Stimulated activated CD8-positive, alpha-beta memory T cell treated with anti-CD3 and anti-CD28 coated beads, Interleukin-7, amount 100 ng/mL, for 1 hour (primary cell): ENCODE measurements at regions not wholly inside any gene's neighbourhood (a gene's known extent, or its start where the extent isn't known, plus 50 kb on each side); places are given as distances from the start of the nearest gene placed in this dataset.
"Not testable (repeated sequence)": the region's sequence is repeated elsewhere in the genome, so short reads cannot be mapped to it uniquely, and the experiment has no call there.

ENCODE experiments used
- DNase-seq, 2 donors: peaks; one replicate each; pipeline ENCODE4 v3.0.0-alpha.2; 2020; ENCODE audit warnings: low read depth in 2 of 2

GRCh38 chr5:102554082-102554481, 55.3 kb upstream of the SLCO6A1 start:
- DNase-seq = no peak

GRCh38 chr5:102554728-102555127, 55.9 kb upstream of the SLCO6A1 start:
- no peak for DNase-seq

- DNase-seq = no peak
Observed at GRCh38 chr5:102561894-102562760, 63.3 kb upstream of the SLCO6A1 start.

GRCh38 chr5:102570747-102571146, 71.9 kb upstream of the SLCO6A1 start:
- DNase-seq = no peak

- DNase-seq = no peak
Observed at GRCh38 chr5:102578362-102578761, 79.6 kb upstream of the SLCO6A1 start.

GRCh38 chr5:102579379-102579778, 80.6 kb upstream of the SLCO6A1 start:
- no peak for DNase-seq

GRCh38 chr5:102581011-102581410, 82.2 kb upstream of the SLCO6A1 start:
- no peak for DNase-seq

GRCh38 chr5:102582696-102583095, 83.9 kb upstream of the SLCO6A1 start:
- no peak for DNase-seq

- no peak for DNase-seq
Observed at GRCh38 chr5:102583276-102584124, 84.7 kb upstream of the SLCO6A1 start.

GRCh38 chr5:102589661-102590060, 90.9 kb upstream of the SLCO6A1 start:
- no peak for DNase-seq

GRCh38 chr5:102590467-102590866, 91.7 kb upstream of the SLCO6A1 start:
- DNase-seq = no peak

GRCh38 chr5:102591650-102592049, 92.8 kb upstream of the SLCO6A1 start:
- no peak for DNase-seq

GRCh38 chr5:102592586-102592985, 93.8 kb upstream of the SLCO6A1 start:
- not testable (repeated sequence) for DNase-seq

- no peak for DNase-seq
Observed at GRCh38 chr5:102594192-102594591, 95.4 kb upstream of the SLCO6A1 start.

GRCh38 chr5:102595332-102595731, 96.5 kb upstream of the SLCO6A1 start:
- DNase-seq = no peak

- no peak for DNase-seq
Observed at GRCh38 chr5:102596113-102596512, 97.3 kb upstream of the SLCO6A1 start.

GRCh38 chr5:102596951-102597350, 98.2 kb upstream of the SLCO6A1 start:
- no peak for DNase-seq

- DNase-seq = no peak
Observed at GRCh38 chr5:102599289-102599688, 100.5 kb upstream of the SLCO6A1 start.

- no peak for DNase-seq
Observed at GRCh38 chr5:102600964-102601363, 102.2 kb upstream of the SLCO6A1 start.

GRCh38 chr5:102603670-102604069, 104.9 kb upstream of the SLCO6A1 start:
- no peak for DNase-seq

GRCh38 chr5:102608414-102608813, 109.6 kb upstream of the SLCO6A1 start:
- no peak for DNase-seq

- no peak for DNase-seq
Observed at GRCh38 chr5:102611312-102611711, 112.5 kb upstream of the SLCO6A1 start.

- no peak for DNase-seq
Observed at GRCh38 chr5:102613661-102614060, 114.9 kb upstream of the SLCO6A1 start.
